HUES48 (cell line): ENCODE measurements at regions not wholly inside any gene's neighbourhood (a gene's known extent, or its start where the extent isn't known, plus 50 kb on each side); places are given as distances from the start of the nearest gene placed in this dataset.

Experiments used
- H3K27ac ChIP-seq: one replicate; pipeline ENCODE4 v1.7.0; 2013; ENCODE audit warnings: low read depth, low read length, inconsistent platforms
- H3K27me3 ChIP-seq: 2 replicates; pipeline ENCODE4 v1.6.1; 2013; ENCODE audit warnings: mild to moderate bottlenecking, low read length; ENCODE audit not compliant: control insufficient read depth, insufficient read depth
- H3K36me3 ChIP-seq: 2 replicates; pipeline ENCODE4 v1.6.1; 2013; ENCODE audit warnings: low read length; ENCODE audit not compliant: control insufficient read depth, insufficient read depth
- H3K4me1 ChIP-seq: 2 replicates; pipeline ENCODE4 v1.6.1; 2013; ENCODE audit warnings: mild to moderate bottlenecking, low read length; ENCODE audit not compliant: control insufficient read depth, insufficient read depth
- H3K4me3 ChIP-seq: 2 replicates; pipeline ENCODE4 v1.5.1; 2013; ENCODE audit warnings: mild to moderate bottlenecking, low read depth, low read length
- H3K9ac ChIP-seq: 2 replicates; pipeline ENCODE4 v1.6.1; 2013; ENCODE audit warnings: mild to moderate bottlenecking, low read depth, low read length, moderate library complexity
- H3K9me3 ChIP-seq: 2 replicates; pipeline ENCODE4 v1.6.1; 2013; ENCODE audit warnings: low read length; ENCODE audit not compliant: control insufficient read depth, insufficient read depth

DNA sequence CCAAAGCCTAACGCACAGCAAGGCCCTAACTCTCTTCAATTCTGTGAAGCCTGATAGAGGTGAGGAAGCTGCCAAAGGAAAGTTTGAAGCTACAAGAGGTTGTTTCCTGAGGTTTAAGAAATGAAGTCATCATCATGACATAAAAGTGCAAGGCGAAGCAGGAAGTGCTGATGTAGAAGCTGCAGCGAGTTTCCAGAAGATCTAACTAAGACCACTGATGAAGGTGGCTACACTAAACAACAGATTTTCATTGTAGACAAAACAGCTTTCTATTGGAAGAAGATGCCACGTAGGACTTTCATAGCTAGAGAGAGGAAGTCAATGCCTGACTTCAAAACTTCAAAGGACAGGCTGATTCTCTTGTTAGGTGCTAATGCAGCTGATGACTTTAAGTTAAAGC, 385.6 kb upstream of the OR4E1 start:
- no peaks in the 10 kb centered on the region for H3K9me3 ChIP-seq
- H3K4me3 ChIP-seq, result no peak overlapping the region
- H3K36me3 ChIP-seq, result no peaks in the 10 kb centered on the region
- H3K27ac ChIP-seq, result no peak overlapping the region
- no peak overlapping the region for H3K9ac ChIP-seq
- H3K27me3 ChIP-seq, result no peaks in the 10 kb centered on the region
- H3K4me1 ChIP-seq, result no peaks in the 10 kb centered on the region

- peaks cover 14% of the 10 kb centered on the region for H3K4me1 ChIP-seq
- H3K9ac ChIP-seq, result no peak overlapping the region
- no peaks in the 10 kb centered on the region for H3K36me3 ChIP-seq
- H3K9me3 ChIP-seq, result no peaks in the 10 kb centered on the region
- H3K4me3 ChIP-seq, result no peak overlapping the region
- H3K27me3 ChIP-seq, result no peaks in the 10 kb centered on the region
- H3K27ac ChIP-seq, result no peak overlapping the region
Observed at GRCh38 chr14:22052795-22053194, 379.2 kb upstream of the OR4E1 start.

GRCh38 chr14:22047115-22047514, 373.5 kb upstream of the OR4E1 start:
- no peaks in the 10 kb centered on the region for H3K9me3 ChIP-seq
- no peak overlapping the region for H3K4me3 ChIP-seq
- H3K9ac ChIP-seq, result no peak overlapping the region
- H3K4me1 ChIP-seq, result 0 out of 2 replicates have a peak, but pooled peaks cover under 1% of the 10 kb centered on the region
- no peak overlapping the region for H3K27ac ChIP-seq
- no peaks in the 10 kb centered on the region for H3K27me3 ChIP-seq
- H3K36me3 ChIP-seq, result no peaks in the 10 kb centered on the region

- no peaks in the 10 kb centered on the region for H3K4me1 ChIP-seq
- H3K9ac ChIP-seq, result no peak overlapping the region
- H3K36me3 ChIP-seq, result no peaks in the 10 kb centered on the region
- H3K27ac ChIP-seq, result no peak overlapping the region
- no peaks in the 10 kb centered on the region for H3K9me3 ChIP-seq
- no peaks in the 10 kb centered on the region for H3K27me3 ChIP-seq
- no peak overlapping the region for H3K4me3 ChIP-seq
Observed at GRCh38 chr14:22046063-22046462, 372.4 kb upstream of the OR4E1 start.

GRCh38 chr14:22044193-22044592, 370.6 kb upstream of the OR4E1 start:
- H3K9ac ChIP-seq, result no peak overlapping the region

DNA sequence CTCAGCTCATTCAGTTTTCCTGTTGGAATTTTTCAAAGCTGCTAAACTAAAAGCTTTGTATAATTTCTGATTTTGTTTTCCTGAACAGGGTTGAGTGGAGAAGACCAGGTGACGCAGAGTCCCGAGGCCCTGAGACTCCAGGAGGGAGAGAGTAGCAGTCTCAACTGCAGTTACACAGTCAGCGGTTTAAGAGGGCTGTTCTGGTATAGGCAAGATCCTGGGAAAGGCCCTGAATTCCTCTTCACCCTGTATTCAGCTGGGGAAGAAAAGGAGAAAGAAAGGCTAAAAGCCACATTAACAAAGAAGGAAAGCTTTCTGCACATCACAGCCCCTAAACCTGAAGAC, 367.1 kb upstream of the OR4E1 start:
- H3K4me1 ChIP-seq, result no peaks in the 10 kb centered on the region
- no peaks in the 10 kb centered on the region for H3K27me3 ChIP-seq
- no peak overlapping the region for H3K9ac ChIP-seq
- H3K36me3 ChIP-seq, result no peaks in the 10 kb centered on the region
- H3K27ac ChIP-seq, result no peak overlapping the region
- H3K4me3 ChIP-seq, result no peak overlapping the region
- no peaks in the 10 kb centered on the region for H3K9me3 ChIP-seq

More at GRCh38 chr14:22044193-22044592, 370.6 kb upstream of the OR4E1 start:
- Histone ChIP-seq H3K4me1 (no peaks in the 10 kb centered on the region), H3K36me3 (no peaks in the 10 kb centered on the region), H3K27me3 (no peaks in the 10 kb centered on the region), H3K27ac (no peak overlapping the region), H3K9me3 (no peaks in the 10 kb centered on the region), H3K4me3 (no peak overlapping the region)

DNA sequence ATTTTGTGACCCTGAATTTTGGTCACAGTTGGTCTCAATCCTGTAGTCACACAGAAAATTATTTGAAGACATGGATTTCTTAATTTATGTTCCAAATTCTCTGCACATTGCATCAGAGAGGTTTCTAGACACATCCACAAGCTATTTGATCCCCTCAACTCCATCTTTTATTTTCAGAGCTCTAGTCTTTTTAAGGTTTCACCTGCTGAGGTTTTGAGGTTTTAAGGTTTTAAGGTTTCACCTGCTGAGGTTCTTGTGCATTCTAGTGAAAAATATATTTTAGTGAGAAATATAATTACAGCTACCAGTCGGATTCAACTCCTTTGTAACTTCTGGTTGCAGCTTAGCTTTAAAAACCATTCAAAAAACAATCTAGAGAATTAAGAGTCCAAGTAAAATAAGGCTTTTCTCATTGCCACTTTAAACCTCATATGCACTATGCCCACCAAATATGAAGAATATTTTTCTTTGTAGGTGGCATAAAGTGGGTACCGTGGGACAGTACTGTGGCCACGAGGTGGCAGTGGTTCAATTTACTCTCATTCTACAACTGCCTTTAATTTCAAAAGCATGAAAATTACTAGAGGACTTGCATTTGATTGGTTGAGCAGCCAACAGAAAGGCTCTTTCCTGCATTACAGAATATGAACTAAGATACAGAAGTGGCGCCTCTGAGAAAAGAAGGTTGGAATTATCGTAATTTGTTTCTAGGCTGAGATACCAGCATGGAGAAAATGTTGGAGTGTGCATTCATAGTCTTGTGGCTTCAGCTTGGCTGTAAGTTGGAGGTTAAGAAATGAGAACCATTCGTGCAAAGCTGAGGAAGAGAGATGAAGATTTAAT, 366.5 kb upstream of the OR4E1 start:
- Histone ChIP-seq H3K4me3 (no peak overlapping the region), H3K4me1 (no peaks in the 10 kb centered on the region), H3K27ac (no peak overlapping the region), H3K36me3 (no peaks in the 10 kb centered on the region), H3K27me3 (no peaks in the 10 kb centered on the region), H3K9ac (no peak overlapping the region), H3K9me3 (no peaks in the 10 kb centered on the region)

DNA sequence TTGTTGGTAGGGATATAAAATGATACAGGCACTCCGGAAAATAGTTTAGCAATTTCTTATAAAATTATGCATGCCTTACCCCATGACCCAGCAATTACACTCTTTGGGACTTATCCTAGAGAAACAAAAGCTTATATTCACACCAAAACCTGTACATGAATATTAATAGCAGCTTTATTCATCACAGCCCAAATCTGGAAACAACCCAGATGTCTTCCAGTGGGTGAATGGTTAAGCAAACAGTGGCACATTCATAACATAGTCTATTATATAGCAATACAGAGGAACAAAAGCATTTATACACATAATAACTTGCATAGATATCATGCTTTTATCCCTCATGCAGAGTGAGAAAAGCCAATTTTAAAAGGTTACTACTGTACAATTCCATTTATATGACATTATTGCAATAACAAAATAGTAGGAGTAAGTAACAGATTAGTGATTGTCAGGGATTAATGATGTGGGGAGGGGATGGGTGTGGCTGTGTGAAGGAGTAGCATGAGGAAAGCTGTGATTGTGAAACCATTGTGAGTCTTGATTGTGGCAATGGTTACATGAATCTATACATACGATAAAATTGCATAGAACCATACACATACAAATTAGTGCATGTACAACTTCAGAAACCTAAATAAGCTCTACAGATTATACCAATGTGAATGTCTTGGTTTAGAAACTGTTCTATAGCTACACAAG, 363.1 kb upstream of the OR4E1 start:
- no peaks in the 10 kb centered on the region for H3K27me3 ChIP-seq
- no peaks in the 10 kb centered on the region for H3K4me1 ChIP-seq
- no peak overlapping the region for H3K4me3 ChIP-seq
- no peak overlapping the region for H3K27ac ChIP-seq
- no peaks in the 10 kb centered on the region for H3K9me3 ChIP-seq
- H3K9ac ChIP-seq, result no peak overlapping the region
- H3K36me3 ChIP-seq, result no peaks in the 10 kb centered on the region

- H3K4me1 ChIP-seq, result no peaks in the 10 kb centered on the region
- H3K9ac ChIP-seq, result no peak overlapping the region
- no peak overlapping the region for H3K4me3 ChIP-seq
- H3K27ac ChIP-seq, result no peak overlapping the region
- H3K9me3 ChIP-seq, result no peaks in the 10 kb centered on the region
- H3K36me3 ChIP-seq, result no peaks in the 10 kb centered on the region
- H3K27me3 ChIP-seq, result no peaks in the 10 kb centered on the region
Observed at GRCh38 chr14:22026527-22026926, 352.9 kb upstream of the OR4E1 start.

DNA sequence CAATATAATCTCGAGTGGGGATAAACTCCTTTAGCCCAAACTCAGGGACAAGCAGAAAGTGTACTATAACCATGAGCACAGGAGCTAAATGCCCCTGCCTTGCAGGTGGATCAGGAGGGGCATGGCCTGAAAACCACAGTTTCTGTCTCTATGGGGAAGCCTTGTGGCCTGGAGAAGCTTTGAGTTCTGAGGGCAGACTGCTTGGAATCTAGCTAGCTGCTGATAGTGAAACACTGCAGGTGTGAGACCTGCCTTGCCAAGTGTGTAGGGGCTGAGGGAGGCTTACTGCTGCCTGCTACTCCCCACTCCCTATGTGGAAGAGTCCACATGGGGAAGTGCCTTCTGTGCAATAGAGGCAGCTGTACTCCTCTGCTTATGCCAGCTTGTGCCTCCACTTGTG, 352.3 kb upstream of the OR4E1 start:
- no peak overlapping the region for H3K9ac ChIP-seq
- H3K9me3 ChIP-seq, result no peaks in the 10 kb centered on the region
- H3K4me3 ChIP-seq, result no peak overlapping the region
- H3K27me3 ChIP-seq, result no peaks in the 10 kb centered on the region
- H3K27ac ChIP-seq, result no peak overlapping the region
- H3K4me1 ChIP-seq, result no peaks in the 10 kb centered on the region
- H3K36me3 ChIP-seq, result no peaks in the 10 kb centered on the region

DNA sequence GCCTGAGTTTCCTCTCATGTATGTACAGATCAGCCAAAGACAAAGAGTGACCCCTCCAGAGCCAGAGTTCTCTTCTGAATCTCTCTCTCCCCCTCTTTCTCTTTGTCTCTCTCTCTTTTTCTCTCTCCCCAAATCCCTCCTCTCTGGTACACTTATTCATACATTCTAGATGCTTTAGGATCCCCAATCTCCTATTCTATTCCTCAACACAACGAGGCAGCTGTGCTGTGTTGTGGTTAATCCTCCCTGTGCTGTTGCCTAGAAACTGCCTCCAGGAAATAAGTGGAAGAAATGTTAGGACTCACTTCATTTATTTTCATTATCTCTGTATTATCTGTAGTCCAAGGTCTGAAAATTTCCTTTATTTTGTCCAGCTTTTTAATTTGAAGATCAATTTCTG, 350.5 kb upstream of the OR4E1 start:
- Histone ChIP-seq H3K27me3 (no peaks in the 10 kb centered on the region), H3K4me1 (no peaks in the 10 kb centered on the region), H3K4me3 (no peak overlapping the region), H3K27ac (no peak overlapping the region), H3K9ac (no peak overlapping the region), H3K9me3 (no peaks in the 10 kb centered on the region), H3K36me3 (no peaks in the 10 kb centered on the region)
